HEK293T (cell line): ENCODE measurements at regions not wholly inside any gene's neighbourhood (a gene's known extent, or its start where the extent isn't known, plus 50 kb on each side); places are given as distances from the start of the nearest gene placed in this dataset.

ENCODE experiments used
- ARNT ChIP-seq: fragments of 450-650 bp; IDR thresholded peaks from 2 replicates; pipeline ENCODE4 v1.6.1; 2017; ENCODE audit warnings: mild to moderate bottlenecking
- ELF4 ChIP-seq: fragments of 450-650 bp; IDR thresholded peaks from 2 replicates; pipeline ENCODE4 v1.6.1; 2017; ENCODE audit warnings: antibody characterized with exemption
- FOXA1 ChIP-seq: fragments of 450-650 bp; IDR thresholded peaks from 2 replicates; pipeline ENCODE4 v1.6.1; 2016; ENCODE audit warnings: mild to moderate bottlenecking
- FOXK2 ChIP-seq: fragments of 450-650 bp; IDR thresholded peaks from 2 replicates; pipeline ENCODE4 v1.6.1; 2016; ENCODE audit warnings: mild to moderate bottlenecking
- L3MBTL2 ChIP-seq: fragments of 450-650 bp; conservative IDR thresholded peaks from 2 replicates; pipeline ENCODE4 v1.6.1; 2016; ENCODE audit warnings: mild to moderate bottlenecking
- LEF1 ChIP-seq: fragments of 450-650 bp; IDR thresholded peaks from 2 replicates; pipeline ENCODE4 v1.6.1; 2017; ENCODE audit warnings: mild to moderate bottlenecking, borderline replicate concordance
- SP1 ChIP-seq: fragments of 450-650 bp; IDR thresholded peaks from 2 replicates; pipeline ENCODE4 v1.6.1; 2017

- TF ChIP-seq FOXA1 (no peak), FOXK2 (no peak), ELF4 (no peak), L3MBTL2 (no peak), SP1 (no peak), ARNT (no peak), LEF1 (no peak)
These were observed 54.2 kb upstream of the GRPEL1 start for GRCh38 chr4:7121866-7122653.
